PC-9 (cell line): ENCODE measurements at regions not wholly inside any gene's neighbourhood (a gene's known extent, or its start where the extent isn't known, plus 50 kb on each side); places are given as distances from the start of the nearest gene placed in this dataset.

ENCODE experiments used
- EZH2 ChIP-seq: fragments of 200-600 bp; sonication (generic); IDR thresholded peaks from 2 replicates; pipeline ENCODE4 v1.8.0; 2017; ENCODE audit warnings: antibody characterized with exemption, low read depth
- TF ChIP-seq, protein P1 (sequence below): fragments of 200-600 bp; sonication (generic); conservative IDR thresholded peaks from 2 replicates; pipeline ENCODE4 v1.6.1; 2017; ENCODE audit warnings: mixed run types, antibody characterized with exemption, mild to moderate bottlenecking, moderate library complexity

DNA sequence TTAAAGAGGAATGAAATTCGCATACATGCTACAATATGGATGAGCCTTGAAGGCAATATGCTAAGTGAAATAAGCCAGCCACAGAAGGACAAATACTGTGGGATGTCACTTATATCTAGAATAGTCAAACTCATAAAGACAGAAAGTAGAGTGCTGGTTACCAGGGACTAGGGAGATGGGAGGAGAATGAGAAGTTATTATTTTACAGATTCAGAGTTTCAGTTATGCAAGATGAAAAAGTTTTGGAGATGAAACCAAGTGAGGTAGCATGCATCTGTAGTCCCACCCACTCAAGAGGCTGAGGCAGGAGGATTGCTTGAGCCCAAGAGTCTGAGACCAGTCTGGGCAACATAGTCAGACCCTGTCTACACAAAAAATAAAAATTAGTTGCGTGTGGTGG is 82.5 kb upstream of the ARID1B start:
- TF ChIP-seq, protein P1, sequence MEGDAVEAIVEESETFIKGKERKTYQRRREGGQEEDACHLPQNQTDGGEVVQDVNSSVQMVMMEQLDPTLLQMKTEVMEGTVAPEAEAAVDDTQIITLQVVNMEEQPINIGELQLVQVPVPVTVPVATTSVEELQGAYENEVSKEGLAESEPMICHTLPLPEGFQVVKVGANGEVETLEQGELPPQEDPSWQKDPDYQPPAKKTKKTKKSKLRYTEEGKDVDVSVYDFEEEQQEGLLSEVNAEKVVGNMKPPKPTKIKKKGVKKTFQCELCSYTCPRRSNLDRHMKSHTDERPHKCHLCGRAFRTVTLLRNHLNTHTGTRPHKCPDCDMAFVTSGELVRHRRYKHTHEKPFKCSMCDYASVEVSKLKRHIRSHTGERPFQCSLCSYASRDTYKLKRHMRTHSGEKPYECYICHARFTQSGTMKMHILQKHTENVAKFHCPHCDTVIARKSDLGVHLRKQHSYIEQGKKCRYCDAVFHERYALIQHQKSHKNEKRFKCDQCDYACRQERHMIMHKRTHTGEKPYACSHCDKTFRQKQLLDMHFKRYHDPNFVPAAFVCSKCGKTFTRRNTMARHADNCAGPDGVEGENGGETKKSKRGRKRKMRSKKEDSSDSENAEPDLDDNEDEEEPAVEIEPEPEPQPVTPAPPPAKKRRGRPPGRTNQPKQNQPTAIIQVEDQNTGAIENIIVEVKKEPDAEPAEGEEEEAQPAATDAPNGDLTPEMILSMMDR, result no peak
- no peak for TF ChIP-seq EZH2
